ENCODE measurements at regions not wholly inside any gene's neighbourhood (a gene's known extent, or its start where the extent isn't known, plus 50 kb on each side); places are given as distances from the start of the nearest gene placed in this dataset.

- no peak for DNase-seq
Observed at GRCh38 chr3:72338082-72338941, 509.9 kb downstream of the SHQ1 start.

- DNase-seq = no peak
Observed at GRCh38 chr3:72337480-72337855, 510.8 kb downstream of the SHQ1 start.

- DNase-seq = no peak
Observed at GRCh38 chr3:72336821-72337479, 511.3 kb downstream of the SHQ1 start.

GRCh38 chr3:72336114-72336651 lies 512.1 kb downstream of the SHQ1 start:
- no peak for DNase-seq

GRCh38 chr3:72335458-72336095 lies 512.7 kb downstream of the SHQ1 start:
- no peak for DNase-seq

- DNase-seq = no peak
Observed at GRCh38 chr3:72334681-72335457, 513.4 kb downstream of the SHQ1 start.

GRCh38 chr3:72332689-72333088 lies 515.6 kb downstream of the SHQ1 start:
- DNase-seq = no peak

GRCh38 chr3:72332036-72332435 lies 516.2 kb downstream of the SHQ1 start:
- no peak for DNase-seq

GRCh38 chr3:72331076-72331475 lies 517.2 kb downstream of the SHQ1 start:
- no peak for DNase-seq

GRCh38 chr3:72329354-72329753 lies 518.9 kb downstream of the SHQ1 start:
- no peak for DNase-seq

- DNase-seq = no peak
Observed at GRCh38 chr3:72328755-72329277, 519.4 kb downstream of the SHQ1 start.

GRCh38 chr3:72327008-72327407 lies 521.2 kb downstream of the SHQ1 start:
- DNase-seq = no peak

GRCh38 chr3:72324253-72324811 lies 523.9 kb downstream of the SHQ1 start:
- DNase-seq = no peak

- DNase-seq = no peak
Observed at GRCh38 chr3:72323773-72324172, 524.5 kb downstream of the SHQ1 start.

GRCh38 chr3:72322264-72322976 lies 525.8 kb downstream of the SHQ1 start:
- no peak for DNase-seq

- no peak for DNase-seq
Observed at GRCh38 chr3:72320955-72321303, 527.3 kb downstream of the SHQ1 start.

GRCh38 chr3:72320095-72320954 lies 527.9 kb downstream of the SHQ1 start:
- no peak for DNase-seq

GRCh38 chr3:72319194-72320094 lies 528.8 kb downstream of the SHQ1 start:
- no peak for DNase-seq

- DNase-seq = no peak
Observed at GRCh38 chr3:72318504-72319193, 529.6 kb downstream of the SHQ1 start.

Measured in activated CD4-positive, alpha-beta T cell treated with anti-CD3 and anti-CD28 coated beads, Interleukin-2, amount 50 U/mL, for 1 hour (primary cell).